ENCODE measurements at regions not wholly inside any gene's neighbourhood (a gene's known extent, or its start where the extent isn't known, plus 50 kb on each side); places are given as distances from the start of the nearest gene placed in this dataset.

- no peaks in the 10 kb centered on the region for H3K36me3 ChIP-seq (ENCODE audit: control insufficient read depth in 2 of 2, extremely low read depth in 1 of 2, insufficient read depth in 2 of 2, low read length in 2 of 2)
Observed at GRCh38 chr17:12254460-12254859, 233.8 kb downstream of the MAP2K4 start.

GRCh38 chr17:12256380-12256995, 235.8 kb downstream of the MAP2K4 start:
- DNase-seq (ENCODE audit: low read depth, low spot score) = no peak
- Histone ChIP-seq H3K9me1 (ENCODE audit: control insufficient read depth, extremely low read depth, insufficient read depth, low read length) (no peaks in the 10 kb centered on the region), H3K36me3 (ENCODE audit: control insufficient read depth in 2 of 2, extremely low read depth in 1 of 2, insufficient read depth in 2 of 2, low read length in 2 of 2) (no peaks in the 10 kb centered on the region), H3K9me3 (ENCODE audit: control insufficient read depth, low read depth, low read length) (no peaks in the 10 kb centered on the region), H3K4me2 (ENCODE audit: control insufficient read depth, extremely low read depth, insufficient read depth, low read depth, low read length) (no peak overlapping the region), H3K9ac (ENCODE audit: control insufficient read depth, extremely low read depth, insufficient read depth, low read length) (no peak overlapping the region), H3K27ac (ENCODE audit: control insufficient read depth, insufficient read depth, low read length) (no peak overlapping the region), H3K27me3 (ENCODE audit: control insufficient read depth, extremely low read depth, insufficient read depth, low read length) (no peaks in the 10 kb centered on the region), H4K20me1 (ENCODE audit: control insufficient read depth, extremely low read depth, insufficient read depth, low read length) (no peaks in the 10 kb centered on the region), H3K79me2 (ENCODE audit: control insufficient read depth, insufficient read depth, low read length) (no peaks in the 10 kb centered on the region), H3K4me3 (ENCODE audit: control insufficient read depth in 2 of 3, extremely low read depth in 1 of 3, insufficient read depth in 2 of 3, low read depth in 1 of 3, low read length in 3 of 3) (no peak overlapping the region), H3K4me1 (ENCODE audit: control insufficient read depth, extremely low read depth, insufficient read depth, low read length) (no peaks in the 10 kb centered on the region), H2AFZ (ENCODE audit: control insufficient read depth, low read length) (no peak overlapping the region)
- FAIRE-seq = peak; percentile 9
- TF ChIP-seq CTCF (optimal IDR thresholded peaks at IDR 0.05 in 1 of 3, IDR thresholded peaks at IDR 0.05 in 1 of 3, conservative IDR thresholded peaks at IDR 0.05 in 1 of 3; ENCODE audit: extremely low read depth in 1 of 3, insufficient read depth in 2 of 3, low read length in 3 of 3) (peak; percentile 51 to 69 (median 59)), EZH2 (IDR thresholded peaks at IDR 0.05; ENCODE audit: low read length) (no peak)
- dilution Hi-C loops (cut with MboI; ENCODE audit: extremely low pct_ligation_motif_present, low sequenced_read_pairs) = no loop called here

More at GRCh38 chr17:12254460-12254859, 233.8 kb downstream of the MAP2K4 start:
- Histone ChIP-seq H3K9ac (ENCODE audit: control insufficient read depth, extremely low read depth, insufficient read depth, low read length) (no peak overlapping the region), H3K4me2 (ENCODE audit: control insufficient read depth, extremely low read depth, insufficient read depth, low read depth, low read length) (no peak overlapping the region), H3K4me3 (ENCODE audit: control insufficient read depth in 2 of 3, extremely low read depth in 1 of 3, insufficient read depth in 2 of 3, low read depth in 1 of 3, low read length in 3 of 3) (no peak overlapping the region), H3K79me2 (ENCODE audit: control insufficient read depth, insufficient read depth, low read length) (no peaks in the 10 kb centered on the region), H4K20me1 (ENCODE audit: control insufficient read depth, extremely low read depth, insufficient read depth, low read length) (no peaks in the 10 kb centered on the region), H3K9me1 (ENCODE audit: control insufficient read depth, extremely low read depth, insufficient read depth, low read length) (no peaks in the 10 kb centered on the region), H2AFZ (ENCODE audit: control insufficient read depth, low read length) (no peak overlapping the region), H3K4me1 (ENCODE audit: control insufficient read depth, extremely low read depth, insufficient read depth, low read length) (no peaks in the 10 kb centered on the region), H3K27me3 (ENCODE audit: control insufficient read depth, extremely low read depth, insufficient read depth, low read length) (no peaks in the 10 kb centered on the region), H3K27ac (ENCODE audit: control insufficient read depth, insufficient read depth, low read length) (no peak overlapping the region), H3K9me3 (ENCODE audit: control insufficient read depth, low read depth, low read length) (no peaks in the 10 kb centered on the region)
- no peak for TF ChIP-seq EZH2 (IDR thresholded peaks at IDR 0.05; ENCODE audit: low read length)
- TF ChIP-seq CTCF (optimal IDR thresholded peaks at IDR 0.05 in 1 of 3, IDR thresholded peaks at IDR 0.05 in 1 of 3, conservative IDR thresholded peaks at IDR 0.05 in 1 of 3; ENCODE audit: extremely low read depth in 1 of 3, insufficient read depth in 2 of 3, low read length in 3 of 3) = no peak
- no peak for FAIRE-seq
- dilution Hi-C loops (cut with MboI; ENCODE audit: extremely low pct_ligation_motif_present, low sequenced_read_pairs) = no loop called here
- no peak for DNase-seq (ENCODE audit: low read depth, low spot score)
